GM23248 (cell line): ENCODE measurements at regions not wholly inside any gene's neighbourhood (a gene's known extent, or its start where the extent isn't known, plus 50 kb on each side); places are given as distances from the start of the nearest gene placed in this dataset.

Experiments used
- EZH2 ChIP-seq: fragments of 200-600 bp; sonication (generic); IDR thresholded peaks from 2 replicates; pipeline ENCODE4 v1.6.1; 2018; ENCODE audit warnings: antibody characterized with exemption, mild to moderate bottlenecking; ENCODE audit not compliant: insufficient read depth, poor library complexity, severe bottlenecking
- EZH2phosphoT487 ChIP-seq: fragments of 200-600 bp; sonication (generic); IDR thresholded peaks from 2 replicates; pipeline ENCODE4 v1.6.1; 2018; ENCODE audit warnings: antibody characterized with exemption, moderate library complexity, mild to moderate bottlenecking, low read depth; ENCODE audit not compliant: insufficient read depth

GRCh38 chr11:15645201-15645600 is 530.5 kb downstream of the INSC start:
- TF ChIP-seq EZH2 (no peak), EZH2phosphoT487 (no peak)
